B cell (primary cell): ENCODE measurements at regions not wholly inside any gene's neighbourhood (a gene's known extent, or its start where the extent isn't known, plus 50 kb on each side); places are given as distances from the start of the nearest gene placed in this dataset.

ENCODE experiments used
- ATAC-seq: fragments of 200-7000 bp; cut with Tn5 transposase; one replicate; pipeline ENCODE4 v1.10.0; 2021; ENCODE audit warnings: low read depth, mild to moderate bottlenecking, moderate number of reproducible peaks, moderate library complexity
- CTCF ChIA-PET: fragments of 350-600 bp; sonication (Branson Sonifier 250); formaldehyde crosslinking; loops from one replicate; lab custom pipeline; 2021; ENCODE audit warnings: antibody characterized with exemption, inconsistent platforms; lab: Charles Lee
- POLR2A ChIA-PET: fragments of 350-600 bp; sonication (Branson Sonifier 250); formaldehyde crosslinking; loops from one replicate; lab custom pipeline; 2021; ENCODE audit warnings: antibody characterized with exemption; lab: Charles Lee
- DNase-seq: peaks from one replicate; pipeline ENCODE4 v3.0.0; 2013
- H2AFZ ChIP-seq: 2 replicates; pipeline ENCODE4 v1.6.1; 2012; ENCODE audit warnings: mild to moderate bottlenecking, low read depth, low read length; ENCODE audit not compliant: insufficient read depth, poor library complexity, severe bottlenecking
- H3K27ac ChIP-seq, 2 donors: 1 replicate in 1 of 2; 2 replicates in 1 of 2; pipeline ENCODE4 v1.5.1; 2012 to 2013; ENCODE audit warnings: low read length in 2 of 2, mild to moderate bottlenecking in 2 of 2, moderate library complexity in 1 of 2
- H3K27me3 ChIP-seq, 4 experiments: fragments of 200-600 bp in 1 of 4; sonication (generic) in 1 of 4; replicated peaks in 1 of 4; 1 replicate in 2 of 4; 2 replicates in 2 of 4; pipeline versions ENCODE4 v1.6.1 to v1.7.0; 2013 to 2016; ENCODE audit warnings: low read length in 3 of 4, mild to moderate bottlenecking in 2 of 4, mixed read lengths in 1 of 4, moderate library complexity in 1 of 4; ENCODE audit not compliant: insufficient read depth in 4 of 4, control insufficient read depth in 3 of 4; ENCODE audit errors: control extremely low read depth in 1 of 4
- H3K36me3 ChIP-seq, 2 experiments: replicated peaks in 1 of 2; 1 replicate in 1 of 2; 2 replicates in 1 of 2; pipeline versions ENCODE4 v1.6.1 to v1.7.1; 2013; ENCODE audit warnings: low read length in 1 of 2; ENCODE audit not compliant: insufficient read depth in 2 of 2, control insufficient read depth in 1 of 2; ENCODE audit errors: control extremely low read depth in 1 of 2, extremely low read depth in 1 of 2
- H3K4me1 ChIP-seq, 2 donors: fragments of 200-600 bp in 1 of 2; sonication (generic) in 1 of 2; 1 replicate in 1 of 2; 2 replicates in 1 of 2; pipeline versions ENCODE4 v1.5.1 to v1.6.1; 2013 to 2017; ENCODE audit warnings: low read length in 2 of 2; ENCODE audit not compliant: control insufficient read depth in 2 of 2, insufficient read depth in 2 of 2
- H3K4me2 ChIP-seq: replicated peaks from 2 replicates; pipeline ENCODE3; 2012; ENCODE audit warnings: mild to moderate bottlenecking, low read depth, low read length; ENCODE audit not compliant: poor library complexity, severe bottlenecking
- H3K4me3 ChIP-seq, 5 experiments: fragments of 200-600 bp in 1 of 5; sonication (generic) in 1 of 5; 1 replicate in 3 of 5; 2 replicates in 2 of 5; pipeline versions ENCODE4 v1.5.1 to v1.7.0; 2011 to 2016; ENCODE audit warnings: low read length in 4 of 5, mild to moderate bottlenecking in 4 of 5, low read depth in 2 of 5, control low read depth in 1 of 5, moderate library complexity in 1 of 5; ENCODE audit not compliant: insufficient read depth in 1 of 5; ENCODE audit errors: control extremely low read depth in 1 of 5, extremely low read depth in 1 of 5
- H3K79me2 ChIP-seq: fragments of 200-600 bp; sonication (generic); one replicate; pipeline ENCODE4 v1.6.0; 2016; ENCODE audit warnings: low read length; ENCODE audit not compliant: control insufficient read depth, insufficient read depth
- H3K9ac ChIP-seq: fragments of 200-600 bp; sonication (generic); 2 replicates; pipeline ENCODE4 v1.6.1; 2017; ENCODE audit warnings: mild to moderate bottlenecking, low read length, moderate library complexity
- H3K9me3 ChIP-seq, 3 donors: one replicate each; pipeline versions ENCODE4 v1.6.1 to v1.7.1; 2013; ENCODE audit warnings: low read length in 2 of 3; ENCODE audit not compliant: control insufficient read depth in 2 of 3, insufficient read depth in 1 of 3; ENCODE audit errors: control extremely low read depth in 1 of 3
- H4K20me1 ChIP-seq: 2 replicates; pipeline ENCODE4 v1.6.0; 2012; ENCODE audit warnings: mild to moderate bottlenecking, low read length; ENCODE audit not compliant: insufficient read depth, control insufficient read depth, poor library complexity, severe bottlenecking
- H3K27ac Mint-ChIP-seq: one replicate; pipeline ENCODE4 v1.8.0; 2021; ENCODE audit warnings: mixed read lengths
- H3K27me3 Mint-ChIP-seq: one replicate; pipeline ENCODE4 v1.8.0; 2021; ENCODE audit warnings: mixed read lengths
- H3K4me1 Mint-ChIP-seq: one replicate; pipeline ENCODE4 v1.8.0; 2021; ENCODE audit warnings: mixed read lengths
- H3K4me3 Mint-ChIP-seq: one replicate; pipeline ENCODE4 v1.8.0; 2021; ENCODE audit warnings: mixed read lengths
- H3K9me3 Mint-ChIP-seq: one replicate; pipeline ENCODE4 v1.8.0; 2022; ENCODE audit warnings: mixed read lengths; ENCODE audit not compliant: insufficient read depth
- EZH2 ChIP-seq: IDR thresholded peaks from 2 replicates; pipeline ENCODE4 v1.6.1; 2012; ENCODE audit warnings: borderline replicate concordance, low read depth, mild to moderate bottlenecking, moderate library complexity, low read length; ENCODE audit not compliant: insufficient read depth, poor library complexity, severe bottlenecking
- WGBS: methylation state at CpG from one replicate; pipeline ENCODE4 v1.1.5; 2013; ENCODE audit warnings: missing lambda C conversion rate; ENCODE audit not compliant: insufficient coverage; 5-methylcytosine and 5-hydroxymethylcytosine counted together
- intact Hi-C: fragments of 100-400 bp; cut with micrococcal nuclease; formaldehyde crosslinking; loops from one replicate; pipeline ENCODE4 v1.10.0; 2022
- TF ChIP-seq, protein P1 (sequence below): fragments of 200-600 bp; IDR thresholded peaks from one replicate; pipeline ENCODE4 v1.8.0; 2022; ENCODE audit warnings: antibody characterized with exemption, mild to moderate bottlenecking

DNA sequence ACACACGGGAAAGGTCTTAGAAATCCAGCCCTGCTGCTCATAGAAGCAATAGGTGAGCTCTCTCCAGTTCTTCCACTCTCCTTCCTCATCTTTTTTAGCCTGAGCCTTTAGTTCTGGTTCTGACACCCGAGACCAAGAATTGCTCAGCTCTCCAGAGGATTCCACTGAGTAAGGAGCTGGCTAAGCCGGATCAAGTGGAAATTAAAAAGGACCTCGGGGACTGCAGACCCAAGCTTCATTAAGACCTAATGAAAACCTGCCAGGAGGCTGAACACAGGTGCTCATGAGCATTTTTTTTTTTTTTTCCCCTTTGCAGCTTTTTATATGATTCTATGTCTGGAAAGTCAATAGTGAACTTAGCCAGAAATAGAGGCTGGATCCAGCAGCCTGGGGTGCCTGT lies 1176.0 kb upstream of the AUTS2 start:
- 79% methylated on average over 4 of the region's 4 CpGs for WGBS
- peaks cover 7% of the 10 kb centered on the region for H3K9me3 Mint-ChIP-seq
- H3K4me3 ChIP-seq = no peak overlapping the region
- peaks cover 0 to 11% (median 2%) of the 10 kb centered on the region in 3 donors for H3K9me3 ChIP-seq
- TF ChIP-seq, protein P1, sequence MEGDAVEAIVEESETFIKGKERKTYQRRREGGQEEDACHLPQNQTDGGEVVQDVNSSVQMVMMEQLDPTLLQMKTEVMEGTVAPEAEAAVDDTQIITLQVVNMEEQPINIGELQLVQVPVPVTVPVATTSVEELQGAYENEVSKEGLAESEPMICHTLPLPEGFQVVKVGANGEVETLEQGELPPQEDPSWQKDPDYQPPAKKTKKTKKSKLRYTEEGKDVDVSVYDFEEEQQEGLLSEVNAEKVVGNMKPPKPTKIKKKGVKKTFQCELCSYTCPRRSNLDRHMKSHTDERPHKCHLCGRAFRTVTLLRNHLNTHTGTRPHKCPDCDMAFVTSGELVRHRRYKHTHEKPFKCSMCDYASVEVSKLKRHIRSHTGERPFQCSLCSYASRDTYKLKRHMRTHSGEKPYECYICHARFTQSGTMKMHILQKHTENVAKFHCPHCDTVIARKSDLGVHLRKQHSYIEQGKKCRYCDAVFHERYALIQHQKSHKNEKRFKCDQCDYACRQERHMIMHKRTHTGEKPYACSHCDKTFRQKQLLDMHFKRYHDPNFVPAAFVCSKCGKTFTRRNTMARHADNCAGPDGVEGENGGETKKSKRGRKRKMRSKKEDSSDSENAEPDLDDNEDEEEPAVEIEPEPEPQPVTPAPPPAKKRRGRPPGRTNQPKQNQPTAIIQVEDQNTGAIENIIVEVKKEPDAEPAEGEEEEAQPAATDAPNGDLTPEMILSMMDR = no peak
- TF ChIP-seq EZH2 = no peak
- POLR2A ChIA-PET = no interaction called here
- H3K27me3 ChIP-seq = no peaks in the 10 kb centered on the region
- H3K4me2 ChIP-seq = no peak overlapping the region
- no peaks in the 10 kb centered on the region for H3K36me3 ChIP-seq
- ATAC-seq = no peak
- H3K27ac ChIP-seq = no peak overlapping the region
- intact Hi-C loops = no loop called here
- CTCF ChIA-PET = interaction anchor here (0.6 kb wide), 1 partner anchor 13 kb away, joined by 3 read pairs; no protein-coding TSS in a partner anchor
- H3K9ac ChIP-seq = no peak overlapping the region
- H4K20me1 ChIP-seq = no peaks in the 10 kb centered on the region
- H3K4me1 Mint-ChIP-seq = no peaks in the 10 kb centered on the region
- H3K4me3 Mint-ChIP-seq = no peak overlapping the region
- no peaks in the 10 kb centered on the region for H3K79me2 ChIP-seq
- H3K27me3 Mint-ChIP-seq = no peaks in the 10 kb centered on the region
- no peak for DNase-seq
- no peak overlapping the region for H3K27ac Mint-ChIP-seq
- H2AFZ ChIP-seq = no peak overlapping the region
- H3K4me1 ChIP-seq = no peaks in the 10 kb centered on the region

DNA sequence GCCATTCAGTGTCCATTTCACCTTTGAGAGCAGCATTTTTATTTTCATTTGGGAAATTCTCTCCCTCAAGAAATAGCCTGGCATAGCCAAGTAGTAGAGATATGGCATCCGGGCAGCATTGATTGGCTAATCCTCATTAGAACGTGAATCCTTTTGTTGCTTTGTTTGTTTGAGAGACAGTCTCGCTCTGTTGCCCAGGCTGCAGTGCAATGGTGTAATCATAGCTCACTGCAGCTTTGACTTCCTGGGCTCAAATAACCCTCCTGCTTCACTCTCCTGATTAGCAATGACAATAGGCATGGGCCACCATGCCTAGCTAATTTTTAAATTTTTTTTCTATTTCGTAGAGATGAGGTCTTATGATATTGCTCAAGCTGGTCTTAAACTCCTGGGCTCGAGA lies 1174.9 kb upstream of the AUTS2 start:
- no peaks in the 10 kb centered on the region for H3K4me1 ChIP-seq
- Mint-ChIP-seq H3K27me3 (no peaks in the 10 kb centered on the region), H3K27ac (no peak overlapping the region), H3K4me3 (no peak overlapping the region), H3K9me3 (peaks cover 6% of the 10 kb centered on the region), H3K4me1 (no peaks in the 10 kb centered on the region)
- H2AFZ ChIP-seq = no peak overlapping the region
- H4K20me1 ChIP-seq = no peaks in the 10 kb centered on the region
- POLR2A ChIA-PET = no interaction called here
- no peak overlapping the region for H3K4me3 ChIP-seq
- TF ChIP-seq EZH2 = no peak
- TF ChIP-seq, protein P1 = no peak
- DNase-seq (no peak), ATAC-seq (no peak)
- intact Hi-C loops = no loop called here
- no peaks in the 10 kb centered on the region for H3K79me2 ChIP-seq
- no peaks in the 10 kb centered on the region for H3K27me3 ChIP-seq
- peaks cover 0 to 11% (median 0%) of the 10 kb centered on the region in 3 donors for H3K9me3 ChIP-seq
- no peak overlapping the region for H3K9ac ChIP-seq
- no peak overlapping the region for H3K27ac ChIP-seq
- no peaks in the 10 kb centered on the region for H3K36me3 ChIP-seq
- CTCF ChIA-PET = no interaction called here
- WGBS = 92% methylated on average over 3 of the region's 5 CpGs
- no peak overlapping the region for H3K4me2 ChIP-seq
